Kidney capillary endothelial cell (primary cell): ENCODE measurements at regions not wholly inside any gene's neighbourhood (a gene's known extent, or its start where the extent isn't known, plus 50 kb on each side); places are given as distances from the start of the nearest gene placed in this dataset.

Source experiments
- DNase-seq: peaks from one replicate; pipeline ENCODE4 v3.0.0-alpha.2; 2018; ENCODE audit warnings: low spot score

- no peak for DNase-seq
These were observed 292.7 kb downstream of the RNF144A start for GRCh38 chr2:7209757-7210555.

GRCh38 chr2:7210712-7211111, 293.5 kb downstream of the RNF144A start:
- DNase-seq = no peak

- no peak for DNase-seq
These were observed 308.6 kb downstream of the RNF144A start for GRCh38 chr2:7225848-7226247.

- no peak for DNase-seq
These were observed 309.3 kb downstream of the RNF144A start for GRCh38 chr2:7226501-7226900.

- no peak for DNase-seq
These were observed 315.9 kb downstream of the RNF144A start for GRCh38 chr2:7233126-7233525.

- no peak for DNase-seq
These were observed 320.3 kb downstream of the RNF144A start for GRCh38 chr2:7237466-7237865.

GRCh38 chr2:7239078-7239477, 321.9 kb downstream of the RNF144A start:
- DNase-seq = no peak

GRCh38 chr2:7241041-7241745, 324.0 kb downstream of the RNF144A start:
- no peak for DNase-seq

- DNase-seq = no peak
These were observed 325.1 kb downstream of the RNF144A start for GRCh38 chr2:7242189-7242867.

GRCh38 chr2:7243276-7243675, 326.1 kb downstream of the RNF144A start:
- no peak for DNase-seq

- DNase-seq = no peak
These were observed 339.2 kb downstream of the RNF144A start for GRCh38 chr2:7256377-7256776.

GRCh38 chr2:7262727-7263126, 345.5 kb downstream of the RNF144A start:
- DNase-seq = no peak

GRCh38 chr2:7264791-7265190, 347.6 kb downstream of the RNF144A start:
- DNase-seq = no peak

- no peak for DNase-seq
These were observed 348.1 kb downstream of the RNF144A start for GRCh38 chr2:7265286-7265685.

- no peak for DNase-seq
These were observed 352.0 kb downstream of the RNF144A start for GRCh38 chr2:7269106-7269643.

GRCh38 chr2:7270011-7270431, 352.8 kb downstream of the RNF144A start:
- no peak for DNase-seq

- no peak for DNase-seq
These were observed 355.0 kb downstream of the RNF144A start for GRCh38 chr2:7272210-7272609.

- DNase-seq = no peak
These were observed 361.8 kb downstream of the RNF144A start for GRCh38 chr2:7278984-7279383.

- no peak for DNase-seq
These were observed 362.3 kb downstream of the RNF144A start for GRCh38 chr2:7279421-7279949.

- DNase-seq = no peak
These were observed 363.6 kb downstream of the RNF144A start for GRCh38 chr2:7280790-7281189.

- no peak for DNase-seq
These were observed 364.3 kb downstream of the RNF144A start for GRCh38 chr2:7281231-7282201.
